ENCODE measurements at regions not wholly inside any gene's neighbourhood (a gene's known extent, or its start where the extent isn't known, plus 50 kb on each side); places are given as distances from the start of the nearest gene placed in this dataset.

GRCh38 chr2:133839677-133840076 lies 271.4 kb upstream of the NCKAP5 start:
- H3K9me3 Mint-ChIP-seq = no peaks in the 10 kb centered on the region
- peaks cover 4% of the 10 kb centered on the region for H3K27me3 Mint-ChIP-seq
- ATAC-seq (ENCODE audit: low read depth) = no peak
- POLR2A ChIA-PET = no interaction called here
- peaks cover 7% of the 10 kb centered on the region for H3K4me1 Mint-ChIP-seq
- no peaks in the 10 kb centered on the region for H3K36me3 Mint-ChIP-seq (ENCODE audit: low read depth)
- H3K27ac Mint-ChIP-seq = no peak overlapping the region
- intact Hi-C loops (cut with micrococcal nuclease) = loop anchor here (5.0 kb wide), 1 partner anchor 1572 kb away; no protein-coding TSS in a partner anchor
- TF ChIP-seq CTCF (IDR thresholded peaks at IDR 0.05) = no peak
- DNase-seq = no peak
- H3K4me3 Mint-ChIP-seq = no peak overlapping the region
- CTCF ChIA-PET = interaction anchor here (0.7 kb wide), 1 partner anchor 319 kb away, joined by 3 read pairs; no protein-coding TSS in a partner anchor

- DNase-seq (no peak), ATAC-seq (ENCODE audit: low read depth) (no peak)
- no peak for TF ChIP-seq CTCF (IDR thresholded peaks at IDR 0.05)
- Mint-ChIP-seq H3K27ac (no peak overlapping the region), H3K4me1 (peaks cover 7% of the 10 kb centered on the region), H3K27me3 (peaks cover 4% of the 10 kb centered on the region), H3K9me3 (no peaks in the 10 kb centered on the region), H3K4me3 (no peak overlapping the region), H3K36me3 (ENCODE audit: low read depth) (no peaks in the 10 kb centered on the region)
- intact Hi-C loops (cut with micrococcal nuclease) = loop anchor here (5.0 kb wide), 1 partner anchor 1573 kb away; no protein-coding TSS in a partner anchor
- CTCF ChIA-PET = interaction anchor here (0.6 kb wide), 1 partner anchor 44 kb away, joined by 3 read pairs; no protein-coding TSS in a partner anchor
- POLR2A ChIA-PET = no interaction called here
These were observed 272.5 kb upstream of the NCKAP5 start for GRCh38 chr2:133840761-133841160.

GRCh38 chr2:133841900-133842299 lies 273.6 kb upstream of the NCKAP5 start:
- no peak for TF ChIP-seq CTCF (IDR thresholded peaks at IDR 0.05)
- no peak overlapping the region for H3K27ac Mint-ChIP-seq
- ATAC-seq (ENCODE audit: low read depth) (no peak), DNase-seq (no peak)
- peaks cover 7% of the 10 kb centered on the region for H3K27me3 Mint-ChIP-seq
- intact Hi-C loops (cut with micrococcal nuclease) = loop anchor here (5.0 kb wide), 1 partner anchor 1575 kb away; no protein-coding TSS in a partner anchor
- H3K9me3 Mint-ChIP-seq = no peaks in the 10 kb centered on the region
- POLR2A ChIA-PET = no interaction called here
- no peak overlapping the region for H3K4me3 Mint-ChIP-seq
- H3K36me3 Mint-ChIP-seq (ENCODE audit: low read depth) = no peaks in the 10 kb centered on the region
- H3K4me1 Mint-ChIP-seq = peaks cover under 1% of the 10 kb centered on the region
- CTCF ChIA-PET = no interaction called here

- no peak for TF ChIP-seq CTCF (IDR thresholded peaks at IDR 0.05)
- CTCF ChIA-PET = interaction anchor here (2.4 to 3.7 kb wide), 2 partner anchors 1292 to 1295 kb away, joined by 10 to 27 read pairs; no protein-coding TSS in a partner anchor
- intact Hi-C loops (cut with micrococcal nuclease) = loop anchor here (5.0 kb wide), 1 partner anchor 1575 kb away; no protein-coding TSS in a partner anchor
These were observed 274.2 kb upstream of the NCKAP5 start for GRCh38 chr2:133842446-133842845.

DNA sequence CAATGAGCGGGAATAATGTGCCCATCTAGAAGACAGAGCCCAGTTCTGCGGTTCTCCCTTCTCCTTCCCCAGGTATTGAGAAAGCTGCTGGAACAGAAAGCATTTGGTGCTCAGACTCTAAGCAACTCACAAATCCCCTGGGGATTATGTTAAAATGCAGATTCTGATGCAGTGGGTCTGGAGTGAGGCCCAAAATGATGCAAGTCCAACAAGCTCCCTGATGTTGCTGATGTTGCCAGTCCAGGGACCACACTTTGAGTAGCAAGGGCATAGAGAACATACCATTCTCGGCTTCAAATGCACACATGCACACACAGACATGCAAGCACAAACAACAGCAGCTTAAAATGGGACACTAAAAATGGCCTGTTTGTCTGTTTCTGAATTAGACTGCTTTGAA lies 274.8 kb upstream of the NCKAP5 start:
- Mint-ChIP-seq H3K9me3 (no peaks in the 10 kb centered on the region), H3K4me3 (no peak overlapping the region), H3K27ac (no peak overlapping the region), H3K27me3 (peaks cover 7% of the 10 kb centered on the region), H3K4me1 (no peaks in the 10 kb centered on the region), H3K36me3 (ENCODE audit: low read depth) (no peaks in the 10 kb centered on the region)
- ChIA-PET CTCF (interaction anchor here (2.4 to 3.7 kb wide), 2 partner anchors 1293 to 1296 kb away, joined by 10 to 27 read pairs; no protein-coding TSS in a partner anchor), POLR2A (no interaction called here)
- ATAC-seq (ENCODE audit: low read depth) (no peak), DNase-seq (no peak)
- intact Hi-C loops (cut with micrococcal nuclease) = loop anchor here (5.0 kb wide), 1 partner anchor 1576 kb away; no protein-coding TSS in a partner anchor
- no peak for TF ChIP-seq CTCF (IDR thresholded peaks at IDR 0.05)

More at GRCh38 chr2:133842446-133842845, 274.2 kb upstream of the NCKAP5 start:
- peaks cover 7% of the 10 kb centered on the region for H3K27me3 Mint-ChIP-seq
- H3K4me3 Mint-ChIP-seq = no peak overlapping the region
- no peaks in the 10 kb centered on the region for H3K4me1 Mint-ChIP-seq
- DNase-seq (no peak), ATAC-seq (ENCODE audit: low read depth) (no peak)
- H3K9me3 Mint-ChIP-seq = no peaks in the 10 kb centered on the region
- POLR2A ChIA-PET = no interaction called here
- no peaks in the 10 kb centered on the region for H3K36me3 Mint-ChIP-seq (ENCODE audit: low read depth)
- no peak overlapping the region for H3K27ac Mint-ChIP-seq

Data from activated B cell treated with CpG ODN at 0.5 μM for 24 hours (primary cell).